RWPE1 (cell line): ENCODE measurements at regions not wholly inside any gene's neighbourhood (a gene's known extent, or its start where the extent isn't known, plus 50 kb on each side); places are given as distances from the start of the nearest gene placed in this dataset.

ENCODE experiments used
- CTCF ChIA-PET: fragments of 350-600 bp; sonication (Branson Sonifier 250); formaldehyde crosslinking; extraction: SDS; loops from one replicate; lab custom pipeline; 2021; lab: Yijun Ruan, JAX
- POLR2A ChIA-PET: fragments of 400-600 bp; formaldehyde crosslinking; extraction: SDS; loops from one replicate; lab custom pipeline; 2020; ENCODE audit warnings: antibody characterized with exemption; ENCODE audit not compliant: low non-redundant PET; lab: Yijun Ruan, JAX
- DNase-seq: peaks from one replicate; pipeline ENCODE4 v3.0.0; 2012; ENCODE audit warnings: low spot score
- H3K27ac ChIP-seq: fragments of 450-650 bp; 2 replicates; pipeline ENCODE4 v1.5.1; 2017
- TF ChIP-seq, protein P1 (sequence below): fragments of 450-650 bp; conservative IDR thresholded peaks from 2 replicates; pipeline ENCODE4 v1.5.1; 2017; ENCODE audit warnings: low read depth, mild to moderate bottlenecking

DNA sequence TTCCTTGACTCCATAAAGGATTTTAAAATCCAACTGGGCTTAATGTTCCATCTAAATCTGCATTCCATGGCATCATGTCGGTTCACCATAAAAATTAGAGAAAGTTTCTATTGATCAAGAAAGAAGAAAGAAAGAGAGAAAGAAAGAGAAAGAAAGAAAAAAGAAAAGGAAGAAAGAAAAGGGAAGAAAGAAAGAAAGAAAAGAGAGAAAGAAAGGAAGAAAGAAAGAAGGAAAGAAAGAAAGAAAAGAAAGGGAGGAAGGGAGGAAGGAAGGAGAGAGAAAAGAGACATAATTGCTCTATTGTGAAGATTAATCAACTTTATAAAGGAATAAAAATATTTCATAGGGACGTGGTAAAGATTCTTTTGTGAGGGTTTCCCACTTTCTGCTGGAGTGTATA lies 329.2 kb downstream of the DLEU7 start:
- no peak for DNase-seq
- TF ChIP-seq, protein P1, sequence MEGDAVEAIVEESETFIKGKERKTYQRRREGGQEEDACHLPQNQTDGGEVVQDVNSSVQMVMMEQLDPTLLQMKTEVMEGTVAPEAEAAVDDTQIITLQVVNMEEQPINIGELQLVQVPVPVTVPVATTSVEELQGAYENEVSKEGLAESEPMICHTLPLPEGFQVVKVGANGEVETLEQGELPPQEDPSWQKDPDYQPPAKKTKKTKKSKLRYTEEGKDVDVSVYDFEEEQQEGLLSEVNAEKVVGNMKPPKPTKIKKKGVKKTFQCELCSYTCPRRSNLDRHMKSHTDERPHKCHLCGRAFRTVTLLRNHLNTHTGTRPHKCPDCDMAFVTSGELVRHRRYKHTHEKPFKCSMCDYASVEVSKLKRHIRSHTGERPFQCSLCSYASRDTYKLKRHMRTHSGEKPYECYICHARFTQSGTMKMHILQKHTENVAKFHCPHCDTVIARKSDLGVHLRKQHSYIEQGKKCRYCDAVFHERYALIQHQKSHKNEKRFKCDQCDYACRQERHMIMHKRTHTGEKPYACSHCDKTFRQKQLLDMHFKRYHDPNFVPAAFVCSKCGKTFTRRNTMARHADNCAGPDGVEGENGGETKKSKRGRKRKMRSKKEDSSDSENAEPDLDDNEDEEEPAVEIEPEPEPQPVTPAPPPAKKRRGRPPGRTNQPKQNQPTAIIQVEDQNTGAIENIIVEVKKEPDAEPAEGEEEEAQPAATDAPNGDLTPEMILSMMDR: no peak
- POLR2A ChIA-PET: no interaction called here
- H3K27ac ChIP-seq: no peak overlapping the region
- CTCF ChIA-PET: interaction anchor here (0.6 kb wide), 1 partner anchor 133 kb away, joined by 3 read pairs; no protein-coding TSS in a partner anchor

DNA sequence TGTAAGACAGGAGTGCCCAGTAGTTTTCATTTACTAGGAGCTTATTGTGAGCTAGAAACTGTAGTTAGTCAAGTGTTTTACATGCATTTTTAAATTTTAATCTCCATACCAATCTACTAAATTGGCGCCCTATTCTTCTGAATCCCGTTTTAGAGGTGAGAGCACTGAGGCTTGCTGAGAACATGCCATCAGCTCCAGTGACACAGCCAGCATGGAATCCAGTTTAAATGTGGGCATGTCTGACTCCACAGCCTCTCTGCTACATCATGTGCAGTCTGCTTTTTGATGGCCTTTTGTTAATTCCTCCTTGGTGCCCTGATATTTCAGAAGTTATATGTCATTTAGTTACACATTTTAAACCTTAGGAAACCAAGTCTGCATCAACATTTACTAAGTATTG lies 325.4 kb downstream of the DLEU7 start:
- no peak for DNase-seq
- no peak overlapping the region for H3K27ac ChIP-seq
- TF ChIP-seq, protein P1: no peak
- ChIA-PET POLR2A (no interaction called here), CTCF (interaction anchor here (0.7 to 1.6 kb wide), 2 partner anchors 66 to 242 kb away, joined by 3 to 4 read pairs; no protein-coding TSS in a partner anchor)

DNA sequence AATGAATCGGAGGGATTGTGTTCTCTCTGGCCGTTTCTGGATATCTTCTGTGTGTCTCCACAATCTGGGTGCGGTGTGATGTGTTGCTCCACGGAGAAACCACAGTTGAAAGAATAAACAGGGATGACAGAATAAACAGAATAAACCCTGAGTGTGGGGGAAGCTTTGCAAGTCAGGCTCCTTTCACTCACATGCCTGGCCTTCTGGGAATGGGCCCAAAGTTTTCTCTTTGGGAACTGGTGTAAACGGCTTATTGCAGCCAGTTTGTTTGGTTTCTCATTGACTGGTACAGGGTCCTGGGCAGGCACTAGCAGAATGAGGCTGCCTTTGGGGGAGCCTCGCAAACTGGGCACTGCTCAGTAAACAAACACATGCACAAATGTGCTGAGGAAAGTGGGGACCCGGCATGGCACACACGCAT lies 324.7 kb downstream of the DLEU7 start:
- no peak overlapping the region for H3K27ac ChIP-seq
- TF ChIP-seq, protein P1: no peak
- ChIA-PET POLR2A (no interaction called here), CTCF (interaction anchor here (0.7 to 1.6 kb wide), 2 partner anchors 65 to 241 kb away, joined by 3 to 4 read pairs; no protein-coding TSS in a partner anchor)
- no peak for DNase-seq

DNA sequence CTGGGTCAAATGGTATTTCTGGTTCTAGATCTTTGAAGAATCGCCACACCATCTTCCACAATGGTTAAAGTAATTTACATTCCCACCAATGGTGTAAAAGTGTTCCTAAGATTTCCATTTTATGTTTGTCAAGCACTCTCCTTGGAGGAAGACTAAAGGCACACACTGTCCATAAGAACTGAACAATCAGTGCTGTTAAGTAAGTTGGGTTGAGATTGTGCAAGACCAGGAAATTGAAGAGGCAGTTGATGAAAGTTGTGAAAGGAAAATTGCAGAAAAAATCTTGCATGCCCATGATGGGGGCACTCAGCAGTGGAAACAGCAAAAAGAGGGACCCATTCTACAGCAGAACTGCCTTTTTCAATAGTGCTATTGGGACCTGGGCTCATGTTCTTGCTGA lies 323.6 kb downstream of the DLEU7 start:
- TF ChIP-seq, protein P1: no peak
- DNase-seq: no peak
- POLR2A ChIA-PET: no interaction called here
- CTCF ChIA-PET: interaction anchor here (1.6 kb wide), 1 partner anchor 240 kb away, joined by 4 read pairs; no protein-coding TSS in a partner anchor
- H3K27ac ChIP-seq: no peak overlapping the region

DNA sequence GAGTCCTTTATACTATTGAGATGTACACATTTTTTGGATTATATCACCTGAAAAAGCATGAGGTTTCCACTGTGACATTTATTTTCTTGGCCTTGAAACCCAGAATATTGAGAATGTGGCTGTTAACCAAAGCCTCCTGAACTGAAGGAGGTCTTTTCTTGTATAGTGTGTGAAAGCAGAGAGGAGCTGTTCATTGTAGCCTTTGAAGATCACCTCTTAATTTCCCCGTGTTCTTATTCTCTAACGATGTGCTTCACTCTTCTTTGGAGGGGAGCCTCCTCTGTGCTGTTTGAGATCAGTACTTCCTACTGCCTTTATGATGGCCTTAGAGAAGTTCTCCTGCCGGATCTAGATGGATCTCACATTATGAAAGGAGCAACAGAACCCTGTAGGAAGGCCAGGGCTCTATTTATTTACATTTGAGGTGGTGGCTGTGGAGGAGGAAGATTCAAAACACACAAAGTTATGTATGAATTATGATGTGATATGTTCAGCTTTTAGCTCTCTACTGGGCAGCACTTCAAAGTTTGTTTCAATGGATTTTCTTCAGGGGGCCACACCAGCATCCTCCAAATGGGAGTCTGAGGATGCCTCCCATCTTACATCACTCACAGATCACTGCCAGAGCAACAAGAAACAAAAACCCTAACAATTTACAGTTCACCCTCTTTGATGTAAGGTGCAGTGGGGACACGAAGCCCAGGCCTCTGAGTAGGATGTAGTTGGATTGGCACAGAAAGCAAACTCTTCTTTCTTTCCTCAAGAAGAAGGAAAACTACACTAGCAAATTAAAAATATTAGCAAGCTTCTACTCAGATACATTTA lies 322.3 kb downstream of the DLEU7 start:
- ChIA-PET POLR2A (no interaction called here), CTCF (interaction anchor here (0.6 kb wide), 1 partner anchor 173 kb away, joined by 4 read pairs; no protein-coding TSS in a partner anchor)
- no peak overlapping the region for H3K27ac ChIP-seq
- TF ChIP-seq, protein P1: no peak
- no peak for DNase-seq

DNA sequence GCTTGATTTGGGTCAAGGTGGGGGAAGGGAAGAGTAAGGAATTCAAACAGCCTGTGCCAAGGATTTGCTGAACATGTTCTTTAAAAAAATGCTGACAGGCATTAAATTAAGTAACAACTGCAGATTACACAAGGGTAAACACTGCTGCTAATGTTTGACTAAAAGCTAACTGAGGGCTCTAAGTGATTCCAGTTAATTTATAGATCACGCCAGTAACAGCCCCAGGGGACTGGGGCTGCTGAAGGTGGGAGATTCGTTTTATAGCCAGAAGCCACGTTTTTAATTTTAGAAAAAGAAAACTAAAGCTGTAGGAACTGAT lies 321.7 kb downstream of the DLEU7 start:
- CTCF ChIA-PET: interaction anchor here (0.6 kb wide), 1 partner anchor 172 kb away, joined by 4 read pairs; no protein-coding TSS in a partner anchor
- H3K27ac ChIP-seq: no peak overlapping the region
- TF ChIP-seq, protein P1: no peak
- no peak for DNase-seq
- POLR2A ChIA-PET: no interaction called here
